Fibroblast of peridontal ligament (primary cell): ENCODE measurements at regions not wholly inside any gene's neighbourhood (a gene's known extent, or its start where the extent isn't known, plus 50 kb on each side); places are given as distances from the start of the nearest gene placed in this dataset.

ENCODE experiments used
- DNase-seq: peaks from one replicate; pipeline ENCODE4 v3.0.0-alpha.2; 2010; ENCODE audit errors: extremely low read depth

GRCh38 chr6:44531442-44532015, 144.0 kb downstream of the CDC5L start:
- no peak for DNase-seq

GRCh38 chr6:44533421-44533820, 145.9 kb downstream of the CDC5L start:
- DNase-seq, result no peak

- no peak for DNase-seq
Observed at GRCh38 chr6:44534291-44534690, 146.8 kb downstream of the CDC5L start.

- no peak for DNase-seq
Observed at GRCh38 chr6:44535446-44535845, 147.9 kb downstream of the CDC5L start.

- DNase-seq, result no peak
Observed at GRCh38 chr6:44535967-44536366, 148.5 kb downstream of the CDC5L start.

- DNase-seq, result no peak
Observed at GRCh38 chr6:44537306-44538049, 150.0 kb downstream of the CDC5L start.

- no peak for DNase-seq
Observed at GRCh38 chr6:44538131-44538806, 150.8 kb downstream of the CDC5L start.

GRCh38 chr6:44538807-44539201, 151.3 kb downstream of the CDC5L start:
- no peak for DNase-seq

- no peak for DNase-seq
Observed at GRCh38 chr6:44539701-44540355, 152.3 kb downstream of the CDC5L start.

- DNase-seq, result no peak
Observed at GRCh38 chr6:44540881-44541280, 153.4 kb downstream of the CDC5L start.

- peak; percentile 35 for DNase-seq
Observed at GRCh38 chr6:44542401-44543116, 155.1 kb downstream of the CDC5L start.

- DNase-seq, result no peak
Observed at GRCh38 chr6:44543664-44544063, 156.2 kb downstream of the CDC5L start.

- no peak for DNase-seq
Observed at GRCh38 chr6:44545224-44545623, 157.7 kb downstream of the CDC5L start.

- DNase-seq, result no peak
Observed at GRCh38 chr6:44548319-44548718, 160.8 kb downstream of the CDC5L start.

- no peak for DNase-seq
Observed at GRCh38 chr6:44549516-44549915, 162.0 kb downstream of the CDC5L start.

GRCh38 chr6:44554194-44554593, 166.7 kb downstream of the CDC5L start:
- DNase-seq, result no peak

- DNase-seq, result no peak
Observed at GRCh38 chr6:44554861-44555260, 167.4 kb downstream of the CDC5L start.

- no peak for DNase-seq
Observed at GRCh38 chr6:44556046-44556445, 168.5 kb downstream of the CDC5L start.

- DNase-seq, result no peak
Observed at GRCh38 chr6:44558024-44558831, 170.7 kb downstream of the CDC5L start.

- DNase-seq, result no peak
Observed at GRCh38 chr6:44558832-44559251, 171.3 kb downstream of the CDC5L start.
